HepG2 (cell line): ENCODE measurements at regions not wholly inside any gene's neighbourhood (a gene's known extent, or its start where the extent isn't known, plus 50 kb on each side); places are given as distances from the start of the nearest gene placed in this dataset.
A peak's percentile ranks its signal among the peaks of the same experiment; 100 is the strongest.
"Not testable (repeated sequence)": the region's sequence is repeated elsewhere in the genome, so short reads cannot be mapped to it uniquely, and the experiment has no call there.

Source experiments
- ATAC-seq: fragments of 200-7000 bp; cut with Tn5 transposase; 3 replicates; pipeline ENCODE4 v1.9.1; 2020; ENCODE audit warnings: mild to moderate bottlenecking, moderate library complexity
- BruUV-seq: library from RNA; stranded (reverse); fragments of 400-500 nt; replicated peaks from 2 replicates; lab custom pipeline; 2021; lab: Mats Ljungman, UMichigan
- CTCF ChIA-PET: fragments of 300-600 bp; formaldehyde crosslinking; extraction: SDS; loops from one replicate; lab custom pipeline; 2021; ENCODE audit warnings: low total read pairs, inconsistent platforms, low intra/inter-chr PET ratio; lab: Yijun Ruan, JAX
- POLR2A ChIA-PET: fragments of 350-600 bp; sonication (Branson Sonifier 250); formaldehyde crosslinking; loops from one replicate; lab custom pipeline; 2020; ENCODE audit warnings: antibody characterized with exemption, inconsistent platforms; lab: Yijun Ruan, JAX
- DNase-seq: peaks from one replicate; pipeline ENCODE4 v3.0.0-alpha.2; 2015; ENCODE audit warnings: low spot score
- FAIRE-seq: peaks from 3 replicates; lab custom pipeline; 2011; peaks lifted over from hg19 to GRCh38; lab: Jason Lieb, UNC
- H2AFZ ChIP-seq: one replicate; pipeline ENCODE4 v1.6.1; 2011; ENCODE audit warnings: low read length, inconsistent platforms
- H3K27ac ChIP-seq: fragments of 300-600 bp; 3 replicates; pipeline ENCODE4 v1.8.0; 2011; ENCODE audit warnings: mixed run types, mild to moderate bottlenecking, mixed read lengths, low read length, inconsistent platforms; ENCODE audit not compliant: insufficient read depth; ENCODE audit errors: extremely low read length
- H3K27me3 ChIP-seq, 2 experiments: fragments of 200-600 bp in 1 of 2; 2 replicates in 1 of 2; 3 replicates in 1 of 2; pipeline versions ENCODE4 v1.6.0 to v1.8.0; 2011; ENCODE audit warnings: low read length in 2 of 2, mild to moderate bottlenecking in 2 of 2, moderate library complexity in 2 of 2, inconsistent platforms in 1 of 2; ENCODE audit not compliant: insufficient read depth in 2 of 2, control insufficient read depth in 1 of 2
- H3K36me3 ChIP-seq, 2 experiments: fragments of 200-600 bp in 1 of 2; replicated peaks in 1 of 2; 2 replicates in 1 of 2; 3 replicates in 1 of 2; pipeline versions ENCODE4 v1.5.1 to v1.8.0; 2011; ENCODE audit warnings: low read length in 2 of 2, inconsistent platforms in 1 of 2; ENCODE audit not compliant: insufficient read depth in 2 of 2, control insufficient read depth in 1 of 2
- H3K4me1 ChIP-seq: 2 replicates; pipeline ENCODE4 v1.5.1; 2012; ENCODE audit warnings: low read length, inconsistent platforms; ENCODE audit not compliant: insufficient read depth
- H3K4me2 ChIP-seq: 2 replicates; pipeline ENCODE4 v1.6.0; 2011; ENCODE audit warnings: low read depth, low read length, inconsistent platforms
- H3K4me3 ChIP-seq, 3 experiments: fragments of 200-600 bp in 1 of 3; sonication (generic), shearing (Covaris generic) in 1 of 3; replicated peaks in 1 of 3; 2 replicates each; pipeline ENCODE4 v1.5.1; 2011 to 2016; ENCODE audit warnings: low read length in 3 of 3, inconsistent platforms in 2 of 3, low read depth in 2 of 3, mild to moderate bottlenecking in 2 of 3, control low read depth in 1 of 3, mixed read lengths in 1 of 3; ENCODE audit not compliant: insufficient read depth in 1 of 3
- H3K79me2 ChIP-seq: one replicate; pipeline ENCODE4 v1.6.1; 2011; ENCODE audit warnings: low read length, inconsistent platforms; ENCODE audit not compliant: insufficient read depth
- H3K9ac ChIP-seq: 2 replicates; pipeline ENCODE4 v1.6.0; 2011; ENCODE audit warnings: mild to moderate bottlenecking, low read depth, low read length, inconsistent platforms; ENCODE audit not compliant: insufficient read depth
- H3K9me3 ChIP-seq: 2 replicates; pipeline ENCODE4 v1.5.1; 2012; ENCODE audit warnings: mild to moderate bottlenecking, low read length
- H4K20me1 ChIP-seq: 2 replicates; pipeline ENCODE4 v1.6.0; 2011; ENCODE audit warnings: inconsistent platforms, mild to moderate bottlenecking, low read length, moderate library complexity; ENCODE audit not compliant: insufficient read depth
- DMAP1 ChIP-seq: IDR thresholded peaks from 2 replicates; pipeline ENCODE4 v1.6.1; 2016
- LCORL ChIP-seq, 2 experiments: fragments of 450-650 bp in 1 of 2; sonication (generic) in 1 of 2; formaldehyde crosslinking in 1 of 2; IDR thresholded peaks; 2 replicates each; pipeline versions ENCODE4 v1.5.0 to v1.6.1; 2017 to 2020; ENCODE audit warnings: antibody characterized with exemption in 1 of 2, missing genetic modification reagents in 1 of 2
- MYC ChIP-seq: sonication (generic); formaldehyde crosslinking; IDR thresholded peaks from 2 replicates; pipeline ENCODE4 v1.9.0; 2021; ENCODE audit warnings: missing genetic modification reagents, borderline replicate concordance
- YY1 ChIP-seq: IDR thresholded peaks from 2 replicates; pipeline ENCODE4 v1.6.1; 2011; ENCODE audit warnings: low read length, low read depth, moderate library complexity, mild to moderate bottlenecking; ENCODE audit not compliant: insufficient read depth, insufficient replicate concordance
- ZNF143 ChIP-seq: sonication (generic); formaldehyde crosslinking; IDR thresholded peaks from 2 replicates; pipeline ENCODE4 v1.4.0; 2020; ENCODE audit warnings: missing genetic modification reagents
- ZNF263 ChIP-seq: sonication (generic); formaldehyde crosslinking; IDR thresholded peaks from 2 replicates; pipeline ENCODE4 v1.4.0; 2020; ENCODE audit warnings: missing genetic modification reagents
- WGBS: methylation state at CpG from one replicate; pipeline ENCODE4 v1.1.6; 2017; ENCODE audit warnings: low lambda C conversion rate; 5-methylcytosine and 5-hydroxymethylcytosine counted together
- in situ Hi-C: cut with HindIII; loops from 2 replicates; pipeline ENCODE4 v1.10.0; 2017; ENCODE audit warnings: low pct_unique_long_range_greater_than_20kb; ENCODE audit not compliant: extremely low pct_ligation_motif_present
- intact Hi-C: fragments of 100-400 bp; cut with micrococcal nuclease; formaldehyde crosslinking; loops from one replicate; pipeline ENCODE4 v1.10.0; 2022; ENCODE audit not compliant: unreplicated experiment
- TF ChIP-seq, protein P1 (sequence below): sonication (generic); formaldehyde crosslinking; IDR thresholded peaks from 2 replicates; pipeline ENCODE4 v1.5.1; 2020; ENCODE audit warnings: mild to moderate bottlenecking, missing genetic modification reagents, moderate library complexity
- TF ChIP-seq, protein P2 (sequence below): sonication (generic); formaldehyde crosslinking; IDR thresholded peaks from 2 replicates; pipeline ENCODE4 v1.5.0; 2020; ENCODE audit warnings: mild to moderate bottlenecking, missing genetic modification reagents, moderate library complexity

DNA sequence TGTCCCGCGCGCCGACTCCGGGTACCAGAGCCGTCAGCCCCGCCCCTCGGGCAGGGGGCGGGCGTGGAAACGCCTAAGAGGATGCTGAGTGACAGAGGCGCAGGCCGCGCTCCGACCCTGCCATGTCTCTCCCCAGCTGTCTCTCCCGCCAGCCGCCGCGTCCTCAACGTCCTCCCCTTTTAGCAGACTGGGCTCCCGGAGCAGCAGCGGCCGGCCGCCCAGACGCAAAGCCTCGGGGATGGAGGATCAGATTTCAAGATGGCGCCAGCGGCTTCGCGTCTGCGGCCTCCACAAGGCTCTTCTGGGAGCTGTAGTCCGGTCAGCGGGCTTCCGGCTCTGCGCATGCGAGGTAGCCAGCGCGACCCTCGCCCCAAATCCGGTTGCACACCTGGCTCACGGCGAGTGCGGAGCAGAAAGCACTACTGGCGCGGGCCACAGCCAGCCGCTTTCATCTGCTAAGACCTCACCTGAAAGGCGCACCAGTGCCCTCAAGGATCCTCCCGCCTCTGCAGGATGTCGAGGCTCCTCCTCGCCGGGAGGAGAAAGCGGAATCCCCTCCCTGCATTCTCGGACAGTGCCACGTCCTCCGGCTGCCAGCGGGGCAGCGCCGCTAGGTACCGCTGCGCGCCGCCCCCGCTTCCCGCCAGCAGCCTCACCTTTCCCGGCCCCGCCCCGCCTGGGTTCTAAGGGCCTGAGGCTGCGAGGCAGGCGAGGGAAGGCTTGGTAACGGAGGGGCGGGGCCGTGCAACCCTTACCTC is 143.6 kb downstream of the NBPF8 start (continued):
- not testable (repeated sequence) for TF ChIP-seq LCORL (IDR thresholded peaks at IDR 0.05)
- TF ChIP-seq LCORL (CRISPR knock-in tag; IDR thresholded peaks at IDR 0.05) (0 out of 2 replicates have a peak, but pooled peaks have one; percentile 25), ZNF143 (CRISPR knock-in tag) (peak; percentile 85), YY1 (peak; percentile 68), MYC (CRISPR knock-in tag) (0 out of 2 replicates have a peak, but pooled peaks have one; percentile 16), DMAP1 (CRISPR knock-in tag) (peak; percentile 72; the same call in 1 of the 2 replicates), ZNF263 (CRISPR knock-in tag) (peak; percentile 94)
- TF ChIP-seq, protein P1, sequence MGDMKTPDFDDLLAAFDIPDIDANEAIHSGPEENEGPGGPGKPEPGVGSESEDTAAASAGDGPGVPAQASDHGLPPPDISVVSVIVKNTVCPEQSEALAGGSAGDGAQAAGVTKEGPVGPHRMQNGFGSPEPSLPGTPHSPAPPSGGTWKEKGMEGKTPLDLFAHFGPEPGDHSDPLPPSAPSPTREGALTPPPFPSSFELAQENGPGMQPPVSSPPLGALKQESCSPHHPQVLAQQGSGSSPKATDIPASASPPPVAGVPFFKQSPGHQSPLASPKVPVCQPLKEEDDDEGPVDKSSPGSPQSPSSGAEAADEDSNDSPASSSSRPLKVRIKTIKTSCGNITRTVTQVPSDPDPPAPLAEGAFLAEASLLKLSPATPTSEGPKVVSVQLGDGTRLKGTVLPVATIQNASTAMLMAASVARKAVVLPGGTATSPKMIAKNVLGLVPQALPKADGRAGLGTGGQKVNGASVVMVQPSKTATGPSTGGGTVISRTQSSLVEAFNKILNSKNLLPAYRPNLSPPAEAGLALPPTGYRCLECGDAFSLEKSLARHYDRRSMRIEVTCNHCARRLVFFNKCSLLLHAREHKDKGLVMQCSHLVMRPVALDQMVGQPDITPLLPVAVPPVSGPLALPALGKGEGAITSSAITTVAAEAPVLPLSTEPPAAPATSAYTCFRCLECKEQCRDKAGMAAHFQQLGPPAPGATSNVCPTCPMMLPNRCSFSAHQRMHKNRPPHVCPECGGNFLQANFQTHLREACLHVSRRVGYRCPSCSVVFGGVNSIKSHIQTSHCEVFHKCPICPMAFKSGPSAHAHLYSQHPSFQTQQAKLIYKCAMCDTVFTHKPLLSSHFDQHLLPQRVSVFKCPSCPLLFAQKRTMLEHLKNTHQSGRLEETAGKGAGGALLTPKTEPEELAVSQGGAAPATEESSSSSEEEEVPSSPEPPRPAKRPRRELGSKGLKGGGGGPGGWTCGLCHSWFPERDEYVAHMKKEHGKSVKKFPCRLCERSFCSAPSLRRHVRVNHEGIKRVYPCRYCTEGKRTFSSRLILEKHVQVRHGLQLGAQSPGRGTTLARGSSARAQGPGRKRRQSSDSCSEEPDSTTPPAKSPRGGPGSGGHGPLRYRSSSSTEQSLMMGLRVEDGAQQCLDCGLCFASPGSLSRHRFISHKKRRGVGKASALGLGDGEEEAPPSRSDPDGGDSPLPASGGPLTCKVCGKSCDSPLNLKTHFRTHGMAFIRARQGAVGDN = peak; percentile 58
- TF ChIP-seq, protein P2, sequence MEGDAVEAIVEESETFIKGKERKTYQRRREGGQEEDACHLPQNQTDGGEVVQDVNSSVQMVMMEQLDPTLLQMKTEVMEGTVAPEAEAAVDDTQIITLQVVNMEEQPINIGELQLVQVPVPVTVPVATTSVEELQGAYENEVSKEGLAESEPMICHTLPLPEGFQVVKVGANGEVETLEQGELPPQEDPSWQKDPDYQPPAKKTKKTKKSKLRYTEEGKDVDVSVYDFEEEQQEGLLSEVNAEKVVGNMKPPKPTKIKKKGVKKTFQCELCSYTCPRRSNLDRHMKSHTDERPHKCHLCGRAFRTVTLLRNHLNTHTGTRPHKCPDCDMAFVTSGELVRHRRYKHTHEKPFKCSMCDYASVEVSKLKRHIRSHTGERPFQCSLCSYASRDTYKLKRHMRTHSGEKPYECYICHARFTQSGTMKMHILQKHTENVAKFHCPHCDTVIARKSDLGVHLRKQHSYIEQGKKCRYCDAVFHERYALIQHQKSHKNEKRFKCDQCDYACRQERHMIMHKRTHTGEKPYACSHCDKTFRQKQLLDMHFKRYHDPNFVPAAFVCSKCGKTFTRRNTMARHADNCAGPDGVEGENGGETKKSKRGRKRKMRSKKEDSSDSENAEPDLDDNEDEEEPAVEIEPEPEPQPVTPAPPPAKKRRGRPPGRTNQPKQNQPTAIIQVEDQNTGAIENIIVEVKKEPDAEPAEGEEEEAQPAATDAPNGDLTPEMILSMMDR (CRISPR knock-in tag) = peak; percentile 45

DNA sequence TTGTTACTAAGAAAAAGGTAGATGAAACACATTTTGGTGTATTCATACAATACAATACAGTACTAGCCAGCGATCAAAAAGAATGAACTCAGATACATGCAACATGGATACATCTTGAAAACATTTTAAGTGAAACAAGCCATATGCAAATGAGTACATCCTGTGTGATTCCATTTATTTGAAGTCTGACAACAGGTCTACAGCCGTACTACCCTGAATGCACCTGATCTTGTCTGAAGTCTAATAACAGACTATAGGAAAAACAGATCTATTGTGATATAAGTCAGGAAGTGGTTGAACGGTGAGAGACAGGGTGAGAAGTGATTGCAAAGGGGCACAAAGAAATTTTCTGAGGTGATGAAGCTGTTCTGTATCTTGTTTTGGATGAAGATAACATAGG is 146.9 kb downstream of the NBPF8 start:
- H4K20me1 ChIP-seq, DNase-seq, FAIRE-seq, H3K79me2 ChIP-seq, H3K4me1 ChIP-seq, H3K9ac ChIP-seq, H3K4me2 ChIP-seq, intact Hi-C loops, H3K36me3 ChIP-seq, BruUV-seq, ATAC-seq, H3K27me3 ChIP-seq, CTCF ChIA-PET, in situ Hi-C loops, POLR2A ChIA-PET, H3K9me3 ChIP-seq, H3K27ac ChIP-seq, H2AFZ ChIP-seq, H3K4me3 ChIP-seq: not testable (repeated sequence)
- 100% methylated on average over 3 of the region's 3 CpGs for WGBS

DNA sequence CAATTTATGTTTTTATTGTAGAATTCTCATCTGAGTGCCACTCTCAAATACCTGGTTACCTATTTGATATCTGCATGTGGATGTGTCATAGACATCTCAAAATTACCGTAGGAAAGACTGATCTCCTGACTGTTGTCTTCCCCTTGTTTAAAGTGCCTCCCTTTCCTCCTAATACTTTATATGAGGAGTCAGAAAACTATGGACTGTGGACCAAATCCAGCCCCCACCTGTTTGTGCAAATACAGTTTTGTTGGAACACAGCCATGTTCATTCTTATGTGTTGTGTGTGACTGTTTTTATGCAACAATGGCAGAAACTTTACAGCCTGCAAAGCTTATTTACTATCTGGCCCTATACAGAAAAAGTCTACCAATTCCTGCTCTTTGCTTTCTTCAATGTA is 150.6 kb downstream of the NBPF8 start:
- FAIRE-seq, in situ Hi-C loops, BruUV-seq, H2AFZ ChIP-seq, H3K4me2 ChIP-seq, H3K27ac ChIP-seq, H3K27me3 ChIP-seq, H3K36me3 ChIP-seq, intact Hi-C loops, H3K9me3 ChIP-seq, DNase-seq, H3K9ac ChIP-seq, H3K79me2 ChIP-seq, H3K4me1 ChIP-seq, POLR2A ChIA-PET, H3K4me3 ChIP-seq, CTCF ChIA-PET, H4K20me1 ChIP-seq: not testable (repeated sequence)
- WGBS = no CpG with 5 or more reads among the region's 1 CpG
- ATAC-seq = peak; percentile 30; the same call in 2 of the 3 replicates
